D341Med (cell line): ENCODE measurements at regions not wholly inside any gene's neighbourhood (a gene's known extent, or its start where the extent isn't known, plus 50 kb on each side); places are given as distances from the start of the nearest gene placed in this dataset.
A peak's percentile ranks its signal among the peaks of the same experiment; 100 is the strongest.

Source experiments
- DNase-seq: peaks from one replicate; pipeline ENCODE4 v3.0.0; 2012; ENCODE audit warnings: low spot score

GRCh38 chr3:25229586-25229985 is 198.5 kb upstream of the RARB start:
- DNase-seq = no peak

GRCh38 chr3:25235031-25235430 is 193.0 kb upstream of the RARB start:
- no peak for DNase-seq

GRCh38 chr3:25235466-25235865 is 192.6 kb upstream of the RARB start:
- DNase-seq = no peak

- DNase-seq = no peak
Observed at GRCh38 chr3:25237602-25238001, 190.5 kb upstream of the RARB start.

- no peak for DNase-seq
Observed at GRCh38 chr3:25239042-25239441, 189.0 kb upstream of the RARB start.

DNA sequence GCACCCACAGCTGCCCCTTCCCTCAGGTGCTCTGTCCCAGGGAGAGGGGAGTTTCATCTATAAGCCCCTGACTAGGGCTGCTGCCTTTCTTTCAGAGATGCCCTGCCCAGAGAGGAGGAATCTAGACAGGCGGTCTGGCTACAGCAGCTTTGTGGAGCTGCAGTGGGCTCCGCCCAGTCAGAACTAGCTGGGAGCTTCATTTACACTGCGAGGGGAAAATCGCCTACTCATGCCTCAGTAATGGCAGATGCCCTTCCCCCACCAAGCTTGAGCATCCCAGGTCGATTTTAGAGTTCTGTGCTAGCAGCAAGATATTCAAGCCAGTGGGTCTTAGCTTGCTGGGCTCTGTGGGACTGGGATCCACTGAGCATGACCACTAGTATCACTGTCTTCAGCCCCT is 181.2 kb upstream of the RARB start:
- DNase-seq = no peak

DNA sequence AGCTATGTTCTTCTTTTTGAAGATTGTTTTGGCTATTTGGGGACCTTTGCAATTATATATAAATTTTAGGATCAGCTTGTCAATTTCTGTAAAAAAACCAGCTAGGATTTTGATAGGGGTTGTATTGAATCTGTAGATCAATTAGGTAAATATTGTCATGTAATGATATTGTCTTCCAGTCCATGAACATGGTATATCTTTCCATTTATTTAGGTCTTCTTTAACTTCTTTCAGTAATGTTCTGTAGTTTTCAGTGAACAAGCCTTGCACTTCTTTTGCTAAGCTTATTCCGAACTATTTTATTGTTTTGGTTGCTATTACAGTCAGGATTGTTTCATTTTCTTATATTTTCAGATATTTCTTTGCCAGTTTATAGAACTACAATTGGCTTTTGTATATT is 175.8 kb upstream of the RARB start:
- DNase-seq = no peak

- no peak for DNase-seq
Observed at GRCh38 chr3:25257026-25257425, 171.0 kb upstream of the RARB start.

GRCh38 chr3:25259871-25260270 is 168.2 kb upstream of the RARB start:
- no peak for DNase-seq

DNA sequence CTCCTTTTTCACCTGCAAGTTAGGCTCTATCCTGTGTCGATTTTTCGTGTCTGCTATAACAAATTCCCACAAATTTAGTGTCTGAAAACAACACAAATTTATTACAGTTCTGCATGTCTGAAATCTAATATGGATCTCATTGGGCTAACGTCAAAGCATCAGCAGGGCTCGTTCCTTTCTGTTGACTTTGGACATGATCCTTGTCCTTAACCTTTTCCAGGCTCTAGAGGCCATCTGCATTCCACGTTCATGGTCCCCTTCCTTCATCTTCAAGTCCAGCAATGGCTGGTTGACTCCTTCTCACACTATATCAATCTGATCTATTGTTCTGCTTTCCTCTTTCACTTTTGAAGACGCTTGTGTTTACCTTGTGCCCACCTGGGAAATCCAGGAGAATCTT is 165.7 kb upstream of the RARB start:
- DNase-seq = no peak

DNA sequence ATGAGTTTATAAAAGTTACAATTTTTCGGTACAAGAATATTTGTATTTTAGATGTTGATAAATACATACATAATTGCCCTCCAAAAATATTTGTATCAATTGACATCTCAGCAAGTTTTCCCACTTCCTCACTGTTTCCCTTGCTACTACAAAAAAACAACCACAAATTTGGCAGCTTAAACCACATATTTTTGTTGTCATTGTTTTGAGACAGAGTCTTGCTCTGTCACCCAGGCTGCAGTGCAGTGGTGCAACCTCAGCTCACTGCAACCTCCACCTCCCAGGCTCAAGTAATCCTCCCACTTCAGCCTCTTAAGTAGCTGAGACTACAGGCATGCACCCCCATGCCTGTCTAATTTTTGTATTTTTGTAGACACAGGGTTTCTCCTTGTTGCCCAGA is 162.8 kb upstream of the RARB start:
- DNase-seq = no peak

DNA sequence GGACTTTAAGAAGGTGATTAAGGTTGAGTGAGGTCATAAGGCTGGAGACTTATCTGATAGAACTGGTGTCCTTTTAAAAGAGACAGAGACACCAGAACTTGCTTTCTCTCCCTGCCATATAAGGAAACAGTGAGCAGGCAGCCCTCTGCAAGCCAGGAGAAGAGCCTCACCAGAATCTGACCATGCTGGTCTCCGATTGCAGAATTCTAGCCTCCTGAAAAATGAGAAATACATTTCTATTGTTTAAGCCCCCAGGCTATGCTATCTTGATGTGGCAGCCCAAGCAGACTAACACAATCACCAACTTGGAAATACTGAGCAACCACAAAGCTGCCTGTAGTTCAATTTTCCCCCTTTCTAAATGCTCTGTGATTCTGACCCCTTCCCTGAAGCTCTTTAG is 161.4 kb upstream of the RARB start:
- DNase-seq = no peak

- DNase-seq = no peak
Observed at GRCh38 chr3:25272090-25272489, 156.0 kb upstream of the RARB start.

GRCh38 chr3:25273582-25274171 is 154.4 kb upstream of the RARB start:
- DNase-seq = no peak

GRCh38 chr3:25277503-25277902 is 150.6 kb upstream of the RARB start:
- DNase-seq = no peak

GRCh38 chr3:25281041-25281731 is 146.9 kb upstream of the RARB start:
- DNase-seq = peak; percentile 67

GRCh38 chr3:25281732-25282126 is 146.3 kb upstream of the RARB start:
- DNase-seq = no peak

- no peak for DNase-seq
Observed at GRCh38 chr3:25283613-25284012, 144.4 kb upstream of the RARB start.

GRCh38 chr3:25284249-25284648 is 143.8 kb upstream of the RARB start:
- no peak for DNase-seq

DNA sequence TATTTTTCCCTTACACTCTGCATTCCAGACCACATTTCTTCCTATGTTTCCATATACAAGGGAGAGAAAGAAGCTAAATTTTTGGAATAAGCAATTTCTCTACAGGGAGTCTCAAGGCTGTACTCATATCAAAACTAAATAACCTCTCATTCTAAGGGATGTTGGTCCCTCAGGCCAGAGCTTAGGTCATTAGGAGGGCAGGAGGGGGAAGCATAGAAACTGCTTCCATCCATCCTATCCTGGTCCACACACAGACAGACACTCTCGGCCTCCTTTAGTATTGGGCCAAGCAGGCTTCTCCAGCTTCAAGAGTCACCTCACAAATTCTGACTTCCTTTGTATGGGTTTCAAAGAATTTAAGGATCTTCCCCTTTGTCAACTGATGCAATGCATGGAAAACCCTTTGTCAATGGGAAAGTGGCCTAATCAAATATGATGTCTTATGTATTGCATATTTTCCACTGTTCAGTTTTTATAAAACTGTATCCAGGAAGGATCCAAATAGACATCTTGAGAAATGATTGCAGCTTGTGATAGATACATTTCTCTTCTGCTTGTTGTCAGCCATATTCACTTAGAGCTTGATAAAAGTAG is 140.7 kb upstream of the RARB start:
- no peak for DNase-seq

DNA sequence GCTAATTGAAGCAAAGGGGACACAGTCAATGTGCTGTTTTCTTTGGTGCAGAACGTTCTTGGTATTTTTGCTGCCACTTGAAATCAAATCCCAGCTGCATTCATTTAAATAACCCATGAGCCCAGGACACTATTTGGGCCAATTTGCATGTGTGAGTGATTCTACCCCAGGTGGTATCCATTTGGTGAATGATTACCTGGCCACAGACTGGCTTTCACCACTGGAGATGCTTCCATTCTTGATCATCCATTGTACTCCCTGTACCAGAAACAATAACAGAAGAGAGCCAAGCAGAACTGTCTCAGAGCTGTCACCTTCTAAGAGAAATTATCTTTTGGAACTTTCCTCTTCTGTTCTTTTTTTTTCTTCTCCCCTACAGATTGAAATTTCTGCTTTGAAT is 139.7 kb upstream of the RARB start:
- DNase-seq = no peak

GRCh38 chr3:25289156-25289555 is 138.9 kb upstream of the RARB start:
- no peak for DNase-seq

GRCh38 chr3:25289663-25290062 is 138.4 kb upstream of the RARB start:
- DNase-seq = no peak

GRCh38 chr3:25291481-25291905 is 136.6 kb upstream of the RARB start:
- no peak for DNase-seq
